GM19239 (cell line): ENCODE measurements at regions not wholly inside any gene's neighbourhood (a gene's known extent, or its start where the extent isn't known, plus 50 kb on each side); places are given as distances from the start of the nearest gene placed in this dataset.
"Not testable (repeated sequence)": the region's sequence is repeated elsewhere in the genome, so short reads cannot be mapped to it uniquely, and the experiment has no call there.

Experiments used
- DNase-seq: peaks from one replicate; pipeline ENCODE4 v3.0.0; 2011; ENCODE audit warnings: low spot score; ENCODE audit not compliant: insufficient read length
- FAIRE-seq: peaks from 2 replicates; lab custom pipeline; 2011; peaks lifted over from hg19 to GRCh38; lab: Jason Lieb, UNC

GRCh38 chr11:109041876-109042275, 377.0 kb downstream of the DDX10 start:
- FAIRE-seq, result no peak
- no peak for DNase-seq

DNA sequence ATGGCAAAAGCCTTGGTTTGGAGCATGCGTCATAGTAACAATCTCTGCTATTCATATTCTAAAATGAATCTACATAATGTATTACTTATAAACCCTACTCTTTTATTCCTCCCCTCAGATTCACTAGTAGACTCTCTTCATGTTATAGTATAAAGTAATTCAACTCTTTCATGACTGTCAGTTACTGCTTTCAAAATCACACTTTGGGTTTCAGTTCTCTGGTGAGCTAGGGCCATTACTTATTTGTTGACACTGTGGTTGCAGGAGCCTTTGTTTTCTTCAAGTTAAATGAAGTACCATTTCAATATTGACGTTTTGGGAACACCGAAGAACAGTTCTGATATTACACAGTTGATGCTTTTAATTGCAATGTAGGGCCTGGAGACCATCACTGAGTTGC, 378.4 kb downstream of the DDX10 start:
- DNase-seq, result no peak
- FAIRE-seq, result no peak

- FAIRE-seq, result no peak
- no peak for DNase-seq
Observed at GRCh38 chr11:109046284-109046992, 375.6 kb upstream of the C11orf87 start.

DNA sequence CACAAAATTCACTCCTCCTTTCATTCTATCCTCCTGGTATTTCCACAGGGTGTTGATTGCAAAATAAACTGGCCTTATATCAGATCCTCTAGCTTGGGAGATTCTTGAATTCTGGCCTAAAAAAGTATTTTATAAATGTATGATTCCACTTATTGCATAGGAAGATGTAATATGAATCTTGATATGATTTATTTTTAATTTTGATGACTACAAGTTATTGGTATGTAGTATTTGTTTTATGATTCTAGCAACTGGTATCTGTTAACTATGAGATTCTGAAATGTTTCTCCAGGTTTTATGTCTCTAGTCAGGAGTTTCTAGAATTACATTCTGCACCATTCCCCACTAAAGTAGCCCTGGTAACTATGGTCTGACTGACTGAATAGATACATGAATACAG, 373.9 kb upstream of the C11orf87 start:
- FAIRE-seq, result no peak
- DNase-seq, result no peak

GRCh38 chr11:109051200-109051599, 370.8 kb upstream of the C11orf87 start:
- DNase-seq (no peak), FAIRE-seq (no peak)

- no peak for DNase-seq
- FAIRE-seq, result no peak
Observed at GRCh38 chr11:109059402-109059801, 362.6 kb upstream of the C11orf87 start.

DNA sequence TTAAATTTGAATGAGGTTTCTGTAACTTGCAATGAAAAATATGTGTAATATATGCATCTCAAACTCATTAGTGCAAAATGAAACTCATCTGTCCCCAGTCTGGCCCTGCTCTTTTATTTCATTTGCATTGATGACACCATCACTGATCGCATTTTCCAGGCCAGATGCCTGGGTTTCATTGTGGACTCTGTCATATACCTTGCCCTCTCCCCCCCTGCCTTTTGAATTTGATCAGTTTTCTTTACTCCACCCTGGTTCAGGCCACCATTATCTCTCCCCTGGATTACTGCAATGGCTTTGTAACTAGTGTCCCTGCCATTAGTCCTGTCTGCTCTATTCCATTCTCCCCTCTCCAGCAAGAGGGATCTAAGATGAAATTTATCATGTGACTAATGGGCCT, 360.6 kb upstream of the C11orf87 start:
- DNase-seq (no peak), FAIRE-seq (no peak)

DNA sequence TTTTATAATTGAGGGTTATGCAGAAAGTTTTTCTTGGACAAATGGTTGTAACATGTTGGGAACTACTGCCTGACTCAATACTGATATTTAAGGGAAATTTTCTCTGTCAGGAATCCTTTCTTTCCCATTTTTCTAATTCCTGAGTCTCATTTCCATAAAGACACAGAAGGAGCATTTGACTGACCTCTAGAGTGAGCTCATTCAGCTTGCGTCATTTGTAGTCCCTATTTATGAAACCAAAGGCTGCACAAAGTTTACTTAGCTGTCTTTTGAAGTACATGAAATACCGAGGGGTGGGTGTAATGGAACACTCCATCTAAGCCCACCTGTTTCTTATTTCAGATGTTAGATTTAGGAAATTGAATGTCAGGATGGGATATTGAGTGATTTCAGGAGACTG, 359.5 kb upstream of the C11orf87 start:
- DNase-seq, result no peak
- FAIRE-seq, result no peak

- FAIRE-seq, result no peak
- DNase-seq, result no peak
Observed at GRCh38 chr11:109062871-109063270, 359.1 kb upstream of the C11orf87 start.

DNA sequence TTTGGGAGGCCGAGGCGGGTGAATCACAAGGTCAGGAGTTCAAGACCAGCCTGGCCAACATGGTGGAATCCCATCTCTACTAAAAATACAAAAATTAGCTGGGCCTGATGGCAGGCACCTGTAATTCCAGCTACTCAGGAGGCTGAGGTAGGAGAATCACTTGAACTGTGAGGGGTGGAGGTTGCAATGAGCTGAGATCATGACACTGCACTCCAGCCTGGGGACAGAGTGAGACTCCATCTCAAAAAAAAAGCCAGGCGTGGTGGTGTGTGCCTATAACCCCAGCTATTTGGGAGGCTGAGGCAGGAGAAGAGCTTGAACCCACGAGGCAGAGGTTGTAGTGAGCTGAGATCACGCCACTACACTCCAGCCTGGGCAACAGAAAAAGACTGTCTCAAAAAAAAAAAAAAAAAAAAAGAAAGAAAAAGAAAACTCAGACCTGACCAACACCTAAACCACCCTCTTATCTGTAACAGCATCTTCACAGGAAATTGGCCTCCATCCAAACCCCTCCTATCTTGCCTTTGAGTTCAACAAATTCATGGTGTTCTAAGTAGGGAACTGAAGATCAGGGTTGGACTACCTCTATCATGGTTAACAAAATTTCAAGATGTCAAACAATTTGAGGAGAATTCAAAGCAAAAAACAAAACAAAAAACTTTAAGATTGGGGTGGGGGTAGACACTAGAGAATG, 357.2 kb upstream of the C11orf87 start:
- not testable (repeated sequence) for DNase-seq, FAIRE-seq

DNA sequence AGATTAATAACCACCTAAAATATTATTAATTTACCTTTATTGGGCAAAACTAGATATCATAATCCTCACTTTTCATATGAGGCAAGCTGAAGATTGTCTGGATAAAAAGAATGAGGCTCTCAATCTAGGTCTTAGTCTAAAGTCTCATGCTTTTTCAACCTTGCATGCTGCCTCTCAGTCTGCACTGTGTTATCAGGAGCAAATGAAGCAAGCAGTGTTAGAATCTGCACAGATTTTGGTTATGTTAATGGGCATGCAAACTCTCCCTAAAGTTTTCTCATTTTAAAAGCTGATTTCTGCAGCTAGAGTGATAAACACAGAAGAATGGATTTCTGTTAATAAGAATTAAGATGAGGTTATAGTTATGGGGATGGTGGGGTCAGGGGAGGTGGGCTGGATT, 350.7 kb upstream of the C11orf87 start:
- no peak for DNase-seq
- no peak for FAIRE-seq

DNA sequence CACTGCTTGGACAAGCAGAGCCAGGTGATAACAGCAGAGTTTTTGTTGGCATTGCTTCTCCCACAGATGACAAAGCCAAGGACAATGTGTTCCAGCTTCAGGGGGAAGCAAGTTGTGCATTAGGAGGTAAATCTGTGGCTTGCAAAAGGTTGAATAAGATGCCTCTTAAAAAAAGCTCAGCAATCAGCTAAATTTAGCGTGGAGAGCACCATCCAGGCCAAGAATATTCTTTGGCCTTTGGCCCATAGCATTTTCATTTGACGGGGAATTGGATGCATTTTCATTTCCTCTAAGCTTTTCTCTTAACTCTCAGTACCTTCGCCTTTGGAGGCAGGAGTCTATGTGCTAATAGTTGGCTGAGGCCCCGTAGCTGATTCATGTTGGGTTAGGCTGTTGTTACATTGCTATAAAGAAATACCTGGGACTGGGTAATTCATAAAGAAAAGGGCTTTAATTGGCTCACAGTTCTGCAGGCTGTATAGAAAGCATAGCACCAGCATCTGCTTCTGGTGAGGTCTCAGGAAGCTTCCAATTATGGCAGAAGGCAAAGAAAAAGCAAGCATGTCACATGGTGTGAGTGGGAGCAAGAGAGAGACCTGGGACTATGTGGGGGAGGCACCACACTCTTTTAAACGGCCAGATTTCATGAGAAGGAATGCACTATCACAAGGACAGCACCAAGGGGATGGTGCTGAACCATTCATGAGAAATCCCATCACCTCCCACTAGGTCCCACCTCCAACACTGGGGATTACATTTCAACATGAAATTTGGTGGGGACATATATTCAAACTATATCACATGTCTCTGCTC, 350.1 kb upstream of the C11orf87 start:
- no peak for DNase-seq
- no peak for FAIRE-seq

- FAIRE-seq (no peak), DNase-seq (no peak)
Observed at GRCh38 chr11:109073032-109073822, 348.8 kb upstream of the C11orf87 start.

- DNase-seq, result no peak
- FAIRE-seq, result no peak
Observed at GRCh38 chr11:109075976-109076375, 346.0 kb upstream of the C11orf87 start.

GRCh38 chr11:109076870-109077269, 345.1 kb upstream of the C11orf87 start:
- DNase-seq, result no peak
- no peak for FAIRE-seq

DNA sequence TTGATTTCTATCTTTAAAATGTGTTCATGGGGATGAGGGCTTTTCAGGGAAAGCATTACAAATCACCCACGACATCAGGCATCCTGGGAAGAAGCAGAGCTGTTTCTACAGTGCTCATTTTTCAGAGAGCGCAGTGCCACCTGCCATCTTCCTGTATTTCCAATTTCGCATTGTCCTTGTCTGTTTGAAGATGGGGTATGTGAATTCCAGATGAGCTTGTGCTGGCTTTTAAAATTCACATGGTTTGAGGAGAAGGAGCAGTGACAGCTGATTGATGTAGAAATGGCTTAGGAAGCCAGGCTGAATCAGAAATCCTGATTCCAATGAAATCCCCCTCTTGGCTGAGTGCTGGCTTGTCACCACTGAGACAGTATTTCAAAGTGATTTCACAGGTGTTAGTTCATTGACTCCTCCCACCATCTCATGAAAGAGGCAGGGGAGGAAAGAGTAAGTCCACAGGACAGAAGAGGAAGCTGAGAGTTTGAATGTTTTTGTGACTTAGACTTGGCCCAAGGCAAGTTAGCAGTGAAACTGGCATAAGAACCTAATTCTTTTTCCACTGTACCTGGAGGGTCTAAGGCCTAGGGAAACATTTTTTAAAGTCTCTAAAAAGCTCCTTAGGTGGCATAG, 344.6 kb upstream of the C11orf87 start:
- FAIRE-seq (no peak), DNase-seq (no peak)

GRCh38 chr11:109085708-109086373, 336.1 kb upstream of the C11orf87 start:
- FAIRE-seq, result no peak
- DNase-seq, result no peak

DNA sequence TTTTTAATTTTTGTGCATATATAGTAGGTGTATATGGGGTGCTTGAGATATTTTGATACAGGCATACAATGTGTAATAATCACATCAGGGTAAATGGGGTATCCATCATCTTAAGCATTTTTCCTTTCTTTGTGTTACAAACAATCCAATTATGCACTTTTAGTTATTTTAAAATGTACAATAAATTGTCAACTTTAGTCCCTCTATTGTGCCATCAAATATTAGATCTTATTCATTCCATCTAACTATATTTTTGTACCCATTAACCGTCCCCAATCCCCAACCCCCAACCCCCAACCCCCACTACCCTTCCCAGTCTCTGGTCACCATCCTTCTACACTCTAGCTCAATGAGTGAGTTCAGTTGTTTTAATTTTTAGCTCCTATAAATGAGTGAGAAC, 335.1 kb upstream of the C11orf87 start:
- DNase-seq, result no peak
- FAIRE-seq, result no peak

GRCh38 chr11:109088086-109088485, 333.9 kb upstream of the C11orf87 start:
- no peak for FAIRE-seq
- no peak for DNase-seq
